GM19397 (cell line): ENCODE measurements at regions not wholly inside any gene's neighbourhood (a gene's known extent, or its start where the extent isn't known, plus 50 kb on each side); places are given as distances from the start of the nearest gene placed in this dataset.
A peak's percentile ranks its signal among the peaks of the same experiment; 100 is the strongest.
"Not testable (repeated sequence)": the region's sequence is repeated elsewhere in the genome, so short reads cannot be mapped to it uniquely, and the experiment has no call there.

ENCODE experiments used
- ATAC-seq: cut with Tn5 transposase; IDR thresholded peaks from one replicate; pipeline ENCODE4 v1.9.1; 2021; ENCODE audit warnings: mild to moderate bottlenecking, moderate library complexity; ENCODE audit not compliant: unreplicated experiment

GRCh38 chr17:445839-446238, 93.2 kb upstream of the RPH3AL start, which contains the start of gene RFLNB:
RFLNB (minus strand) TSS chr17:445939.
- ATAC-seq: not testable (repeated sequence)

DNA sequence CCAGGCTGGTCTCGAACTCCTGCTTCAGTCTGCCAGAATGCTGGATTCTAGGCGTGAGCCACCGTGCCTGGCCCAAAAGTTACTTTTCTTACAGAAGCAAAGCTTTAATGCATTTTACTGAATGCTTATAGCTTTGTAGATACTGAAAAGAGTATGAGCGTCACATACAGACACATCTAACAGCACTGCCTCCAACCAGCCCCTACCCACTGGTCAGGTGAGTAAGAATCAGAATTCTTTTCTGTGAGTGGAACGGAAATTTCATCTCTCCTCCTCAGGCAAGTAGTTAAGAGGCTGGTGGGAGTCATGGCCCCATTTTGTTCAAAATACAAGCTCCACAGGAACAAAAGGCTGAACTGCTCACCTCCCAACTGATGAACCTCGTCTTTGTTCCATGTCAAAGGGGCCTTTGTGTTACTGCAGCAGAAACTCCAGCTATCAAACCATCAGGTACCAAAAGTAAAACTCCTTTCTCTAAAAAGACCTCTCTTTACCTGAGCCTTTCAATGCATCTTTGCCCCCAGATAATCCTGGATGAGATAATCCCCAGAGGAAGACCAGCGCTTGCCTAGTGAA, 92.4 kb upstream of the RPH3AL start:
- no peak for ATAC-seq

DNA sequence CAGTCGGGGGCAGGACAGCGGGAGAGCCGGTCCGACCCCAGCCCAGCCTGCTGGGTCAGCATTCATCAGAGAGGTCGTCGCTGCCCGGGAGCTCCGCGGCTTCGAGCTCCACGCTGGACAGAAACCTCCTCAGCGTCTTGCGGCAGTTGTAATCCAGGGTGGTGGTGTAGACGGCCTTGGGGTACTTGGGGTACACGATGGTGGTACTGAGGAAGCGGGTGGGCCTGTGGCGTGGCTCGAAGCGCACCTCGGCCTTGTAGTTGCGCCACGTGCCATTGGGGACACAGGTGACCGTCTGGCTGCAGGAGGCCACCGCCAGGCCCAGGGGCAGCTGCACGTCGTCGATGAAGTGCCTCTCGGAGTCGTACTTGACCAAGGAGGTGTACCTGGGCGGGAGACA, 90.5 kb upstream of the RPH3AL start:
- no peak for ATAC-seq

DNA sequence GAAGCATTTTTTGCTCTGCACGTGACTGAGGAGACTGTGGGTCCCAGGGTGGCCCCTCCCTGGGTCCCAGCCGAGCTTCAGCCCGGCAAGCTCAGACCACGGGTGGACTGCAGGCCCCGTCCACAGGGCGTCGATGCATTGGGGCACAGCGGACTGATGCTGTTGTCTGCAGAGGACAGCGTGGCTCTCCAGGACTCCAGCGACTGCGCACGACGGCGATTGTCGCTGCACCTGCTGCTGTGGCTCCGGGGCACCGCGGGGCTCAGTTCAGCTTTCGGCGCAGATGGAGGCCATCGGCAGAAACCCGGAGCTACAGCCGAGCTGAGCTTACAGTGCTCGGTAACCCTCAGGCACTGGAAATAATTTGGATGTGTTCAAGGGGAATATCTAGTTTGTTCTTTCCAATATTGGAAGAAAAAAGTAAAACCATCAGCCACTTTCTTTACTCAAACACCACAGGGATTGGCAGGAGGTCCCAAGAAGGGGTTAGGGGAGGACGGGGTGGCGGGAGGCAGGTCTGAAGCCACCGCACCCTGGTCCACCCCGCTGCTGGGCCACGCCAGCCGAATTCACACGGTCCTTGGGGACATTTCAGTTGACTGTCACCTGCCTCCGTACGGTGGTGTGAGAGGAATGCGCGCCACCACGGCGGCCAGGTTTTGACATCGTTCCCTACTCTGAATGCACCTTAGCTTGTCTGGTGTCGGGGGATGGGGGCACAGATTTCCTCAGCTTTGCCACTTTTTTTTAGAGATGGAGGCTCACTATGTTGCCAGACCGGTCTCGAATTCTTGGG, 88.7 kb upstream of the RPH3AL start:
- ATAC-seq: no peak

DNA sequence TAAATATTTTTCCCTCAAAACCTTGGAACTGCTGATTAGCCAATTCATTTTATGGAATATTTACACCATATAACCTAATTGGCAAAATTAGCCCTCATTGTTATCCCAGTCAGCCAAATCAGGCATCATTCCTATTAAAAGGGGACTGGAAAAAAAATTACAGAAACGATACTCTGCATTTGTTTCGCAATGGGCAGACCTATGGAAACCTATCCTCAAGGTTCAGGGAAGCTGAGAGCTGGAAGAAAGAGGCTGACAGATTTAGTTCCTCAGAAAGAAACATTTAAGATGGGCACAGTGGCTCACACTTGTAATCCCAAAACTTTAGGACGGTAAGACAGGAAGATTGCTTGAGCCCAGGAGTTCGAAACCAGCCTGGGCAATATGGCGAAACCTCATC, 85.6 kb upstream of the RPH3AL start:
- ATAC-seq: no peak

DNA sequence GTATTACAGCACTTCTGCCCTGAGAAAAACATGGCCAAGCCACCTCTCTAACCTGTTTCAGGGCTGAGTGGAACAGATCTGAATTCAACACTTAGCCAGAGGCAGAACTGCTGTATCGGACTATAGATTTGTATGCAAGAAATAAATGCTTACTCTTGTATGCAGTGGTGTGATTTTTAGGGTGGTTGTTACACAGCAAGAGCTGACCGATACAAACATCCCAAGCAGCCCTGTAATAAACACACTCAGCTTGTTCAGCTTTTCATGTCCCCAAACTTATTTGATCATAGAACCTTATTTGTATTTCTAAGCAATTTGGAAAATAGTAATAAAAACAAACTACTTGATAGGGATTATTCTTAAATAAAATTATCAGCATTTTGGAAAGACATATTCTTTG, 84.9 kb upstream of the RPH3AL start:
- no peak for ATAC-seq

DNA sequence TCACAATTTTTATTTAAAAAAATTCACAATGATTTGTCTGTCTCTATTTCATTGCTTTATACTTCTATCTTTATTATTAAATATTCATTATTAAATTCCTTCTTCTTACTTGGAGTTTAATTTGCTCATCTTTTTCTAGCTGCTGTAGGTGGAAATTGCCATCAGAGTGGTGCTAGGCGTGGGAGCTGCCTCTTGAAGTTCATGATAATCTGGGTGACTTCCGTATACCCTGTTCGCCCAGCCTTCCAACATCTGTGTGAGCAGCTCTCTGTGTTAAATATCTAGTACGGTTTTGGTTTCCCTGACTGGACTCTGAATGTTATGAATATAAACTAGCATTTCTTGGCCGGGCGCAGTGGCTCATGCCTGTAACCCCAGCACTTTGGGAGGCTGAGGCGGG, 84.0 kb upstream of the RPH3AL start:
- ATAC-seq: no peak

DNA sequence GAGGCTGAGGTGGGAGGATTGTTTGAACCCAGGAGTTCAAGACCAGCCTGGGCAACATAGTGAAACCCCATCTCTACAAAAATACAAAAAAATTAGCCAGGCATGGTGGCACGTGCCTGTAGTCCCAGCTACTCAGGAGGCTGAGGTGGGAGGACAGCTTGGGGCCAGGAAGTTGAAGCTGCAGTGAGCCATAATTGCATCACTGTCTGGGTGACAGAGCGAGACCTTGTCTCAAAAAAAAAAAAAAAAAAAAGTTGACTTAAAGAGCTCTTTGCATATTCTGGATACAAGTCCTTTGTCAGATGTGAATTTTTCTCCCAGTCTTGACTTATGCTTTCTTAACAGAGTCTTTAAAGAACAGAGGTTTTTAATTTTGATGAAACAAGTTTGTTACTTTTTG, 79.9 kb upstream of the RPH3AL start:
- not testable (repeated sequence) for ATAC-seq

- no peak for ATAC-seq
Observed at GRCh38 chr17:431494-431893, 78.9 kb upstream of the RPH3AL start.

GRCh38 chr17:429589-429988, 77.0 kb upstream of the RPH3AL start:
- ATAC-seq: no peak

GRCh38 chr17:428414-428813, 75.8 kb upstream of the RPH3AL start:
- ATAC-seq: no peak

DNA sequence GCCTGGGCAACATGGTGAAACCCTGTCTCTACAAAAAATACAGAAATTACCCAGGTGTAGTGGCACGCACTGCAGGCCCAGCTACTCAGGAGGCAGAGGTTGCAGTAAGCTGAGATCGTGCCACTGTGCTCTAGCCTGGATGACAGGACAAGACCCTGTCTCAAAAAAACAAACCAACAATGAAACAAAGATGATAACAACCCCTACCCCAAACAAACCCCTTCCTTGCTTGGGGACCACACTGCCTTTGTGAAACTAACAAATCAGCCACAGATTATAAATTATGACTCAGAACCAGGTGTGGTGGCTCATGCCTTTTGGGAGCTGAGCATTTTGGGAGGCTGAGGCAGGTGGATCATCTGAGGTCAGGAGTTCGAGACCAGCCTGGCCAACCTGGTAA, 75.3 kb upstream of the RPH3AL start:
- no peak for ATAC-seq

- no peak for ATAC-seq
Observed at GRCh38 chr17:427327-427726, 74.7 kb upstream of the RPH3AL start.

- ATAC-seq: no peak
Observed at GRCh38 chr17:422196-422930, 69.8 kb upstream of the RPH3AL start.

- no peak for ATAC-seq
Observed at GRCh38 chr17:420479-421175, 68.0 kb upstream of the RPH3AL start.

DNA sequence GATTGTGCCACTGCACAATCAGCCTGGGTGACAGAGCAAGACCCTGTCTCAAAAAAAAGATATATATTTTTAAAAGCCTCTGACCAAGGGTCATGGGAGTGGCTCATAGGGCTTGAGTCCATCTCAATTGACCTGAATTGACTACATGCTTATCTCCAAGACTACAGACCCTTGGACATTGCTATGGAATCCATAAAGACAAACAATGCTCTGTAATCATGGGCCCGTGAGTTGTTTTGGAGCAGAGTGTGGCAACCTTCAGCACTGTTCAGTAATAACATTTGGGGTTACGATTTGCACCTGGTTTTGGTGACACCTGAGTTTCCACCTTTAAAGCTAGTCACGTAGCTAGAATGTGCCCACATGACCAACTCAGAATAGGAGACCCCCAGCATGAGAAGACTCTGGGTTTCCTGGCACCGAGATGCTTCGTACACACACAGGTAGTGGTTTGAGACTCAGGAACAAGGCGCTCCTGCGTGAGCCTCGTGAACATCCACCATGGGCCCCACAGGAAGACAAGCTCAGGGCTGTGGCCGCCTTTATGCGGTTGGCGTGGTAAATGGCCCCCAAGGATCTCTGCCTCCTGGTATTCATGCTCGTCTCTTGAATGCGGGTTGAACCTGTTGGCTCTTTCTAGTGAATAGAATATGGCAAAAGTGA, 66.6 kb upstream of the RPH3AL start:
- no peak for ATAC-seq

DNA sequence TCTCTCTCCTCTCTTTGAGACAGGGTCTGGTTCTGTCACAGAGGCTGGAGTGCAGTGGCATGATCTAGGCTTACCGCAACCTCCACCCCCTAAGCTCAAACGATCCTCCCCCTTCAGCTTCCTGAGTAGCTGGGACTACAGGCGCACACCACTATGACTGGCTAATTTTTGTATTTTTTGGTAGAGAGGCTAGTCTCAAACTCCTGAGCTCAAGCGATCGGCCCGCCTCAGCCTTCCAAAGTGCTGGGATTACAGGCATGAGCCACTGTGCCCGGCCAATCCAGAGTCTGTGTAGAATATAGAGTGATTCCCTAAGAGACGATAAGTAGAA, 65.8 kb upstream of the RPH3AL start:
- ATAC-seq: no peak

GRCh38 chr17:417691-418420, 65.2 kb upstream of the RPH3AL start:
- ATAC-seq: no peak

GRCh38 chr17:416293-417206, 63.9 kb upstream of the RPH3AL start:
- ATAC-seq: peak; percentile 56
